ENCODE measurements at regions not wholly inside any gene's neighbourhood (a gene's known extent, or its start where the extent isn't known, plus 50 kb on each side); places are given as distances from the start of the nearest gene placed in this dataset.

- BruUV-seq (replicated peaks), result no TSS peak
- TF ChIP-seq, protein P1, sequence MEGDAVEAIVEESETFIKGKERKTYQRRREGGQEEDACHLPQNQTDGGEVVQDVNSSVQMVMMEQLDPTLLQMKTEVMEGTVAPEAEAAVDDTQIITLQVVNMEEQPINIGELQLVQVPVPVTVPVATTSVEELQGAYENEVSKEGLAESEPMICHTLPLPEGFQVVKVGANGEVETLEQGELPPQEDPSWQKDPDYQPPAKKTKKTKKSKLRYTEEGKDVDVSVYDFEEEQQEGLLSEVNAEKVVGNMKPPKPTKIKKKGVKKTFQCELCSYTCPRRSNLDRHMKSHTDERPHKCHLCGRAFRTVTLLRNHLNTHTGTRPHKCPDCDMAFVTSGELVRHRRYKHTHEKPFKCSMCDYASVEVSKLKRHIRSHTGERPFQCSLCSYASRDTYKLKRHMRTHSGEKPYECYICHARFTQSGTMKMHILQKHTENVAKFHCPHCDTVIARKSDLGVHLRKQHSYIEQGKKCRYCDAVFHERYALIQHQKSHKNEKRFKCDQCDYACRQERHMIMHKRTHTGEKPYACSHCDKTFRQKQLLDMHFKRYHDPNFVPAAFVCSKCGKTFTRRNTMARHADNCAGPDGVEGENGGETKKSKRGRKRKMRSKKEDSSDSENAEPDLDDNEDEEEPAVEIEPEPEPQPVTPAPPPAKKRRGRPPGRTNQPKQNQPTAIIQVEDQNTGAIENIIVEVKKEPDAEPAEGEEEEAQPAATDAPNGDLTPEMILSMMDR (conservative IDR thresholded peaks at IDR 0.05; ENCODE audit: low read depth, low read length), result no peak
- TF ChIP-seq EZH2 (IDR thresholded peaks at IDR 0.05; ENCODE audit: borderline replicate concordance, low read depth, low read length, poor library complexity, severe bottlenecking), result no peak
- peaks cover 20% of the 10 kb centered on the region for H3K4me1 ChIP-seq (ENCODE audit: insufficient read depth, low read length, poor library complexity, severe bottlenecking)
- H3K36me3 ChIP-seq (ENCODE audit: insufficient read depth, low read length, poor library complexity, severe bottlenecking), result no peaks in the 10 kb centered on the region
- ChIA-PET POLR2A (ENCODE audit: low non-redundant PET) (no interaction called here), CTCF (no interaction called here)
- intact Hi-C loops (cut with micrococcal nuclease; ENCODE audit: unreplicated experiment), result loop anchor here (5.0 to 10.0 kb wide), 5 partner anchors 119 to 1067 kb away; partner anchors contain the start of gene ABI2
- no peak for DNase-seq (ENCODE audit: low spot score)
- H3K9me3 ChIP-seq (ENCODE audit: low read depth, low read length, poor library complexity, severe bottlenecking), result no peaks in the 10 kb centered on the region
- no peak overlapping the region for H3K27ac ChIP-seq (ENCODE audit: low read depth, low read length, poor library complexity, severe bottlenecking)
- no peaks in the 10 kb centered on the region for H3K27me3 ChIP-seq (replicated peaks; ENCODE audit: insufficient read depth, low read depth, low read length, poor library complexity)
- H3K4me3 ChIP-seq (ENCODE audit: low read depth, low read length, poor library complexity, severe bottlenecking), result no peak overlapping the region
Observed at GRCh38 chr2:203651621-203652020, 54.8 kb upstream of the CD28 start.

DNA sequence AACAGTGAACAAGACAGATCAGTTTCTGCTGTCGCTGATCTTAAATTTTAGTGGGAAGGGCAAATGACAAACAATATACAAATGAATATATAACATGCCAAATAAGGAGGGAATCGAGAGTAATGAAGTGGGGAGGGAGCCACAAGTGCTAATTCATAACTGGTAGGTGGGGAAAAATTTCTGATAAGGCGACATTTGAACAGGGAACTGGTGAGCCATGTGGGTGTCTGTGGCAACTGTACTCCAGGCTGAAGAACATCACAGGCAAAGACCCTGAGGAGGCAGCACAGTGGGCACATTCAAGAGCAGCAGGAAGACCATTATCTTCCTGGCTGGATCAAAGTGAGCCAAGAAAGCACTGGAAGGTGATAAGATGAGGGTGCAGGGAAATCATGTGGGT is 51.6 kb upstream of the CD28 start:
- intact Hi-C loops (cut with micrococcal nuclease; ENCODE audit: unreplicated experiment), result loop anchor here (5.0 to 10.0 kb wide), 5 partner anchors 123 to 1070 kb away; partner anchors contain the start of gene ABI2
- DNase-seq (ENCODE audit: low spot score), result no peak
- no peaks in the 10 kb centered on the region for H3K36me3 ChIP-seq (ENCODE audit: insufficient read depth, low read length, poor library complexity, severe bottlenecking)
- ChIA-PET CTCF (no interaction called here), POLR2A (ENCODE audit: low non-redundant PET) (interaction anchor here (0.6 kb wide), 1 partner anchor 16 kb away, joined by 7 read pairs; no protein-coding TSS in a partner anchor)
- no peaks in the 10 kb centered on the region for H3K9me3 ChIP-seq (ENCODE audit: low read depth, low read length, poor library complexity, severe bottlenecking)
- peaks cover 11% of the 10 kb centered on the region for H3K4me1 ChIP-seq (ENCODE audit: insufficient read depth, low read length, poor library complexity, severe bottlenecking)
- BruUV-seq (replicated peaks), result no TSS peak
- no peaks in the 10 kb centered on the region for H3K27me3 ChIP-seq (replicated peaks; ENCODE audit: insufficient read depth, low read depth, low read length, poor library complexity)
- TF ChIP-seq, protein P1 (conservative IDR thresholded peaks at IDR 0.05; ENCODE audit: low read depth, low read length), result no peak
- TF ChIP-seq EZH2 (IDR thresholded peaks at IDR 0.05; ENCODE audit: borderline replicate concordance, low read depth, low read length, poor library complexity, severe bottlenecking), result no peak
- H3K4me3 ChIP-seq (ENCODE audit: low read depth, low read length, poor library complexity, severe bottlenecking), result no peak overlapping the region
- H3K27ac ChIP-seq (ENCODE audit: low read depth, low read length, poor library complexity, severe bottlenecking), result no peak overlapping the region

DNA sequence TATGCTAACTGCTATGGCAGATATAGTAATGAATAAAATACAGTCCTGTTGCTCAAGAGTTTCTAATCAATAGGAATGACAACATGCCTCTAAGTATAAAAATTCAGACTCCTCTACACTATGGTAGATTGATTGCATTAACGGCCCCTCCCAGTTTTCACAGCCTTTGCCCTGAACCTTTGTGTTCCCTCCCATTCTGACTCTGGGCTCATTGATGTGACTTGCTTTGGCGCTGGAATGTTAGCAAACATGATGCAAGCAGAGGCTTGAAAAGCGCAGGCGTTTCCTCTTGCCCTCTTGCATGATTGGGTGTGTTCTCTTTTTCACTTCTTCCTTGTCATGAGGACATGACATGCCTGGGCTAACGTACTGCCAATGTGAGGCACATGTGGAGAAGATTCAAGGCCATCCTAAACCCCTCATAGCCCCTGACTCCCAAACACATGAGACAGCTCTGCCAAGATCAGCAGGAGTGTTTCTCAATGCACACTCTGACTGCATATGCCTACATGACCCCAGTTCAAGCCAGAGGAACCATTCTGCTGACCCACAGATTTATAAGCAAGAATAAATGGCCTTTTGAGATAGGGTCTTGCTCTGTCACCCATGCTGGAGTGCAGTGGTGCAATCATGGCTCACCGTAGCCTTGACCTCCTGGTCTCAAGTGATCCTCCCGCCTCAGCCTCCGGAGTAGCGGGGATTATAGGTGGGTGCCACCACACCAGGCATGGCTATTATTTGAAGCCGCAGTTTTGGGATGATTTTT is 49.7 kb upstream of the CD28 start:
- TF ChIP-seq, protein P1 (conservative IDR thresholded peaks at IDR 0.05; ENCODE audit: low read depth, low read length), result no peak
- TF ChIP-seq EZH2 (IDR thresholded peaks at IDR 0.05; ENCODE audit: borderline replicate concordance, low read depth, low read length, poor library complexity, severe bottlenecking), result no peak
- no peak overlapping the region for H3K27ac ChIP-seq (ENCODE audit: low read depth, low read length, poor library complexity, severe bottlenecking)
- ChIA-PET POLR2A (ENCODE audit: low non-redundant PET) (no interaction called here), CTCF (no interaction called here)
- no peaks in the 10 kb centered on the region for H3K4me1 ChIP-seq (ENCODE audit: insufficient read depth, low read length, poor library complexity, severe bottlenecking)
- intact Hi-C loops (cut with micrococcal nuclease; ENCODE audit: unreplicated experiment), result loop anchor here (10.0 kb wide), 2 partner anchors 432 to 1072 kb away; no protein-coding TSS in a partner anchor
- H3K36me3 ChIP-seq (ENCODE audit: insufficient read depth, low read length, poor library complexity, severe bottlenecking), result no peaks in the 10 kb centered on the region
- H3K9me3 ChIP-seq (ENCODE audit: low read depth, low read length, poor library complexity, severe bottlenecking), result no peaks in the 10 kb centered on the region
- no peaks in the 10 kb centered on the region for H3K27me3 ChIP-seq (replicated peaks; ENCODE audit: insufficient read depth, low read depth, low read length, poor library complexity)
- no peak for DNase-seq (ENCODE audit: low spot score)
- no peak overlapping the region for H3K4me3 ChIP-seq (ENCODE audit: low read depth, low read length, poor library complexity, severe bottlenecking)
- no TSS peak for BruUV-seq (replicated peaks)
